SH-SY5Y (cell line): ENCODE measurements at regions not wholly inside any gene's neighbourhood (a gene's known extent, or its start where the extent isn't known, plus 50 kb on each side); places are given as distances from the start of the nearest gene placed in this dataset.

Experiments used
- GATA2 ChIP-seq: IDR thresholded peaks from 2 replicates; pipeline ENCODE4 v1.6.1; 2011; ENCODE audit warnings: mild to moderate bottlenecking, low read depth, low read length
- GATA3 ChIP-seq: IDR thresholded peaks from 2 replicates; pipeline ENCODE4 v1.6.1; 2011; ENCODE audit warnings: low read depth, mild to moderate bottlenecking, low read length, moderate library complexity

DNA sequence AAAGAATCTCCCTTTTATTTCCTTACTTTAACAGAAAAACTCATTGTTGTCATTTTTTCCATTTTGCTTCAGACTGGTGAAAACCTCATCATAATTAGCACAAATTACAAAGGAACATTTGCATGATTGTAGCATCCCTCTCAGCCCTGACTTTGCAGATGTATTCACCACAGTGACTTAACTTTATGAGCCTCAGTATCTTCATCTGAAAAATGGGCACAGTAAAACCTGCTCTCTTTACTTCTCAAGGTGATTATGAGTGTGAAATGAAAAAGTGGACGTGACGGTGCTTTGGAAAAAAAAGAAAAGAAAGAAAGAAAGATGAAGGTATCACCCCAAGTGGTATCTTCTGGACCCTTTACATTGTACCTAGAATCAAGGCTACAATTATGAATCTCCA is 193.4 kb upstream of the TOX3 start:
- no peak for TF ChIP-seq GATA2
- TF ChIP-seq GATA3 = no peak
